Adrenal gland (tissue), 5 donors: ENCODE measurements at regions not wholly inside any gene's neighbourhood (a gene's known extent, or its start where the extent isn't known, plus 50 kb on each side); places are given as distances from the start of the nearest gene placed in this dataset.

ENCODE experiments used
- CTCF ChIP-seq, 6 experiments: fragments of 450-650 bp in 4 of 6; fragments of 200-600 bp in 2 of 6; sonication (generic) in 1 of 6; IDR thresholded peaks; 1 replicate in 5 of 6; 2 replicates in 1 of 6; pipeline versions ENCODE4 v1.5.1 to v1.8.0; 2016 to 2021; ENCODE audit warnings: antibody characterized with exemption in 6 of 6, mild to moderate bottlenecking in 2 of 6, moderate library complexity in 1 of 6
- POLR2A ChIP-seq, 2 donors: fragments of 450-650 bp; IDR thresholded peaks; one replicate each; pipeline ENCODE4 v1.6.1; 2017; ENCODE audit warnings: antibody characterized with exemption in 2 of 2, mild to moderate bottlenecking in 2 of 2, moderate library complexity in 1 of 2
- donor health status: DM: no; HTN: no; CAD: no.

GRCh38 chr11:92765965-92766371 lies 203.5 kb upstream of the MTNR1B start:
- no peak for TF ChIP-seq POLR2A (IDR thresholded peaks at IDR 0.05)
- TF ChIP-seq CTCF (IDR thresholded peaks at IDR 0.05) = no peak
